ENCODE measurements at regions not wholly inside any gene's neighbourhood (a gene's known extent, or its start where the extent isn't known, plus 50 kb on each side); places are given as distances from the start of the nearest gene placed in this dataset.
A peak's percentile ranks its signal among the peaks of the same experiment; 100 is the strongest.
"Not testable (repeated sequence)": the region's sequence is repeated elsewhere in the genome, so short reads cannot be mapped to it uniquely, and the experiment has no call there.

DNA sequence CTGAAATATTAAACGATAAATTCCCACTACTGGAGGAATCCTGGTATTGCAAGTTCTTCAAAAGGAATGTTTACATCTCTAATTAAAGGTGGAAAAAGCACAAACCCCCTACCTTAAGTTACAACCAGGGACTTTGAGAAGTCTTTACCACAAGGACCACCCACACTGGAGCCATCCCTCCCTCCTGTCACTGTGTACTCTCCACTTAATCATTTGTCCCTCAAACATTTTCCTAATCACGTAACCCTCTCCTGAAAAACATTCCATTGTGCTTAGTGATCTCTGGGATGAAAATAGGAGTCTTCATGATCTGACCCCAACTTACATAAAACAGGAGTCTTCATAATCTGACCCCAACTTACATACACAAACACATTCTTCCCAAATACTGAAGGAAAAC is 85.7 kb downstream of the SUCLG1 start:
- DNase-seq (ENCODE audit: low read depth in 4 of 4, low spot score in 3 of 4): no peak

DNA sequence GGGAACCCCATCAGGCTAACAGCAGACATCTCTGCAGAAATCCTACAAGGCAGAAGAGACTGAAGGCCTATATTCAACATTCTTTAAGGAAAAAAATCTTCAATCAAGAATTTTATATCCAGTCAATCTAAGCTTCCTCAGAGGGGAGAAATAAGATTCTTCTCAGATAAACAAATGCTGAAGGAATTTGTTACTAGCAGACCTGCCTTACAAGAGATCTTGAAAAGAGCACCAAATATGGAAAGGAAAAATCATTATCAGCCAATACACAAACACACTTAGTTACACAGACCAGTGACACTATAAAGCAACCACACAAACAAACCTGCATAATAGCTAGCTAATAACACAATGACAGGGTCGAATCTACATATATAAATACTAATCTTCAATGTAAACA is 96.5 kb downstream of the SUCLG1 start:
- DNase-seq (ENCODE audit: low read depth in 4 of 4, low spot score in 3 of 4): no peak

DNA sequence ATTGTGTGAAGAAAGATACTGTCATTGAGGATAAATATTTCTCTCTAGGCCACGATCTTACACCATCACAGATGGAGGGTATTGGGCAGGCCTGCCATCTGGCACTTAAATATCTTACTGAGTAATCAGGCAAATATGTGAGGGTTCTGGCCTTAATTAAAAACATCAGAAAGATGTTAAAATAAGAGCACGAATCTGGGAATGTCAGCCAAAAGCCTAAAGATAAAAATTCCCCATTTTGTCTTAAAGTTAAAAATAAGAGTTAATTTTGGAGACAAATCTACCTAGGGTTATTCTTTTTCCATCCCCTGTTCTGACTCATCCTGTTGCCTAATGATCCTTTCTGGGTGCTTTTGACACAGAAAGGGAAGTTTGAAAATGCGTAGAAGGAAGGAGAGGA is 121.0 kb downstream of the SUCLG1 start:
- no peak for DNase-seq (ENCODE audit: low read depth in 4 of 4, low spot score in 3 of 4)

DNA sequence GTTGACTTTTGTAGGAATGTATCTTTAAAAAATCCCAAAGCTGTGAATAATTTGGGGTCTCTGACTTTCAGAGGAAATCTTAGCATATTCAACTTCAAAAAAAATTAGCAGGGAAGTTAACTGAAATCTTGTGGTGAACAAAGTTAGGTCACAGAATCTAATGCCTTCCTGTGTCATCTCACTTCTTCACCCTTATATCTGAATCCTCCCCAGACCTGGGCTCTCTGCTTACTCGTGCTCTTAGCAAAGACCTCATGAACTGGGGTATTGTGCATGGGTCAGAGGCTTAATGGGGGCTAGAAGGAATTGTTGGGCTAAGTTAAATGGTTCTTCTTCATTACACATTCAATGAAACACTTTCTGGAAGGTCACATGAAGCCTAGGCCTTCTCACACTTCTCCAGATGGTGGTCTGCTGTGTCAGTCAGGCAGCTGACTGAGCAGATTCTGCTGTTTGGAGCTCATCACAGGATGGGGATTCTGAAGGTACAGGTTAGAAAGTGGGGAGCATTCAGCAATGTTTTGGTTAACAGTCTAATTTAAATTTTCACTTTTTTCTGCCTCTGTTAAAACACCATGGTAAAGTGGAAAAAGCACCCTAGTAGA is 131.3 kb downstream of the SUCLG1 start:
- DNase-seq (ENCODE audit: low read depth in 4 of 4, low spot score in 3 of 4): no peak

DNA sequence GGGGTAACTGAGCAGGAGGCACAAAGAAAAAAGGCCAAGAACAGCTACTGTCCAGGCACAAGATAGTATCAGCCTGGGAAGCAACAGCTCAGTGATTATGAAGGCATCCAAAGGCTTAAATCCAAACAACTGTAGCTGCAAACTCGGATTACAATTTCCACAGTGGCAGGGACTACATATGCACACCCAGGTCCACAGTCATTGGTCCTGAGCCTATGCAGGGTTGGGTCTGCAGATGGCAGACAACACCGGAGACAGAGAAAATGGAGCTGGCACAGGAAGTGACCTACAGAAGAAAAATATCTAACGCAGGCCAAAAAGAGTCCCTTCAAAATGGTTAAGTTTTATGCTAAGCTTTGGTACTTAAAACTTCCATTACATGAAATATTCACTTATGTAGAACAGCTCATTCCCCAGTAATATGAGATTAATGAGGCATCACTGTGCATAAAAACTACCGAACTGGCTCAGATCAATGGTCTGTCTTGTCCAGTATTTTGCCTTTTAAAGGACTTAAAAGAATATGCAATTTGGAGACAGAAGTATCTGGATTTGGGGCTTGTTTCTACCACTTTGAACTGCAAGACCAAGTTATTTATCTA is 132.1 kb downstream of the SUCLG1 start:
- no peak for DNase-seq (ENCODE audit: low read depth in 4 of 4, low spot score in 3 of 4)

DNA sequence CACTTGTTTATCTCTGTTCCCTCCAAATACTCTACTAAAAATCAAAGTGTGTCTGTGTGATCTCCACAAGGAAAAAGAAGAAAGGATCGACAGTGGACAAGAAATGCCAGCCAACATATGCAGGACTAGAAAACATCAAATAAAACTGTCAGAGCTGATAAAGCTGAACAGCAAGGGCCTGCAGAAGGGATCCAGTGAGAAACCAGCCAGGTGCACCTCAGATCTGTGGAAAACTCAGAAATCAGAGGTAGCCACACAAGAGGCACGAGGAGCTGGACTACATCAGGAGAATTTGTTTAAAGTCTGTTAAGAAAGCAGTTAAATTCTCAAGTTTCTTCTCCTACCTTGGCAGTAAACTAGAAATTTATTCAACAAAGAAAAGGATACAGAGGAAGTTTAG is 135.2 kb downstream of the SUCLG1 start:
- no peak for DNase-seq (ENCODE audit: low read depth in 4 of 4, low spot score in 3 of 4)

DNA sequence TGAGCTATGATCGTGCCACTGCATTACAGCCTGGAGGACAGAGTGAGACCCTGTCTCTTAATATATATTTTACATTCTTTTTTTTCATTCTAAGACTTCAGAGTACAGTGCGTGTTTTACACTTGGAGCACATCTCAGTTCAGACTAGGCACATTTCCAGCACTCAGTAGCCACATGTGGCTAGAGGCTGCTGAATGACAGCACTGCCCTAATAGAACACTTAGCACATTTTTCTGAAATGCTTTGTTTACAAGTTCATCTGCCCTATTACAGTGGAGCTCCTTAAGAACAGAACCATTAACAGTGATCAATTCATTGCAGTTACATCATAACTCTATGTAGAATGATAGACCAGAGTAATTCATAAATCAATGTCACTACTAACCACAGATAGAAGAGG is 138.1 kb downstream of the SUCLG1 start:
- no peak for DNase-seq (ENCODE audit: low read depth in 4 of 4, low spot score in 3 of 4)

DNA sequence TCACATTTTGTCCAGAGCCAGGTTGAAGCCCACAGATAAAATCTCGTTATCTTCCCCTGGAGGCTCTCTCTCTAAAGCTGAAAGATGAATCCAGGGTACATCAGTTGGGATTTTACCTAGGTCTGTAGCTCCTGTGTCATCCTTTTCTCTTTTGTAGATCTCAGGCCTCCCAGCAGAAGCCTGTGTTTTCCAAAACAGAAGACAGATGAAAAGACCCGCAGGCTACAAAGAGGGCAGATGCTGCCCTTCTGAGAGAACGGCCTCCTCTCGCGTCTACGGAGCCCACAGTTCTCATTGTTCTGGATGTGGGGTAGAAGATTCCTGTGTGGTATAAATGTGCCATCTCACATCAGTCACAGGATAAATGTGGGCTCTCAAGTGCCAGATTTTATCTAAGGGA is 139.5 kb downstream of the SUCLG1 start:
- no peak for DNase-seq (ENCODE audit: low read depth in 4 of 4, low spot score in 3 of 4)

DNA sequence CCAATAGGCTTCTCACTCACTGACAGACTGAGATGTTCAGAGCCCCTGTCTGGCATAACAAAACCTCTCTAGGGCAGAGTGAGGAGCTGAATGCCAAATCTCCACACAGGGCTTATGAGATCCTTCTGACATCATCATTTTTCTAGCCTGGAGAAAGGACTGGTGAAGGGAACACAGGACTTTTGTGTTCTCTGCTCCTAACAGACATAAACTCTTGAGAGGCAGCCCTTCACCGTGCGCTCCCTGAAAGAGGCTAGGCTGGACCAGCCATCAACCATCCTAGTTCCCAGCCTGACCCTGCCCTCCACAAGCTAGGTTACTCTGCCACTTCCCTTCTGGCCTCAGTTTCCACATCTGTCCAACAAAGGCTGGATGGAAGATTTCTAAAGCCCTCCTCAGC is 141.9 kb downstream of the SUCLG1 start:
- DNase-seq (ENCODE audit: low read depth in 4 of 4, low spot score in 3 of 4): no peak

DNA sequence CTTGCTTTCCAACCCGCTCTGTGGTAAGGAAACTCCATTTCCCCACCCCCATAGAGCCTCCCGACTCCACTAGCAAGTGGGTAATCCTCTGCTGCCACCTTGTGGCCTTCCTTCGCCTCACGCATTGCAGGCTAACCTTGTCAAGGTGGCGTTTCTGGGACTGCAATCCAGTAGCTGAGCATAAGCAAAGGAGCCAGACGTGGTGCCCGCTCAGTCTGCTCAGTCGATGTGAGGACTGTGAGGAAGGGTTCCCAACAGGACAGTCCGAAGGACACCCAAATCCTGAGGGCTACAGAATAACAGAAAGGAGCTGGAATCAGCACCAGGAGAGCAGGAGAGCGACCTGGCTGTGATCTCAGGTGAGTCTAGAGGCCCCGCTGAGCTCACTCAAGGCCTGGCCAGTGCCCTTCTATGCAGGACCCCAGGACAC is 144.2 kb downstream of the SUCLG1 start:
- peak; percentile 58 to 77 (median 69) for DNase-seq (ENCODE audit: low read depth in 4 of 4, low spot score in 3 of 4)

DNA sequence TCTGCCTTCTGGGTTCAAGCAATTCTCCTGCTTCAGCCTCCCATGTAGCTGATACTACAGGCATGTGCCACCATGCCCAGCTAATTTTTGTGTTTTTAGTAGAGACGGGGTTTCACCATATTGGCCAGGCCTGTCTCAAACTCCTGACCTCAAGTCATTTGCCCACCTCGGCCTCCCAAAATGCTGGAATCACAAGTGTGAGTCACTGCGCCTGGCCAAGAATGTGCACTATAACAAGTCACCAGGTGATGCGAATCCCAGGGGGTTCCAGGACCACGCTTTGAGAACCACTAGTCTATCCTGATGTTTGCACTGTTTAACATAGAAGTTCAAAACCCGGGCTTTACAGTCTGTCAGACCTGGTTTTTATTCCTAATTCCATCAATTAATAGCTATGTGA is 144.8 kb downstream of the SUCLG1 start:
- no peak for DNase-seq (ENCODE audit: low read depth in 4 of 4, low spot score in 3 of 4)

DNA sequence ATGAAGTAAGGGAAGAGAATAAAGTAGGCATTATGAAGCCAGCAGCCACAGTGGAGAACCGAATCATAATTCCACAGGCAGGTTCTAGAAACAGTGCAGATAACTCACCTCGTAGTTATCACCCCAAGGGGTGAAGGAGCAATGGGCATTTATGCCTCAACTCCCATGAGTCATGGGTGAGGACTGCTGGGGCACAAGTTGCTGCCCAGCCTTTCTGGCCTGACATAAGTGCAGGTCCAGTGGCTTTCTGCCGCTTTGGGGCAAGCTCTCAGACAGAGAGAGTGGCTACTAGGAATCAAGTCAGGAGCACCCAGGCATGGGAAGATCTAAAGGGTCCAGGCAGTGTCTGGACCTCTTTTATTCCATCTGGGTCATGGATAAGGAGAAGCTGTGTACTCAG is 149.8 kb downstream of the SUCLG1 start:
- no peak for DNase-seq (ENCODE audit: low read depth in 4 of 4, low spot score in 3 of 4)

DNA sequence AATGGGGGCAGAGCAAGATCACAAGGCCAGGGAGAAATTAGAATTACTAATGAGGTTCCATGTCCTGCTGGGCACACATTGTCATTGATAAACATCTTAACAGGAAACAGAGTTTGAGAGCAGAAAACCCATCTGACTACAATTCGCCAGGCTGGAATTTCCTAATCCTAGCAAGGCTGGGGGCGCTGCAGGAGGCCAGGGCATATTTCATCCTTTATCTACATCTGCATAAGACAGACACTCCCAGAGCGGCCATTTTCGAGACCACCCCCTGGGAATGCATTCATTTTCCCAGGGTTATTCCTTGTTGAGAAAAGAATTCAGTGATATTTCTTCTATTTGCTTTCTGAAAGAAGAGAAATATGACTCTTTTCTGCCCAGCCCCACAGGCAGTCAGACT is 152.7 kb downstream of the SUCLG1 start:
- no peak for DNase-seq (ENCODE audit: low read depth in 4 of 4, low spot score in 3 of 4)

DNA sequence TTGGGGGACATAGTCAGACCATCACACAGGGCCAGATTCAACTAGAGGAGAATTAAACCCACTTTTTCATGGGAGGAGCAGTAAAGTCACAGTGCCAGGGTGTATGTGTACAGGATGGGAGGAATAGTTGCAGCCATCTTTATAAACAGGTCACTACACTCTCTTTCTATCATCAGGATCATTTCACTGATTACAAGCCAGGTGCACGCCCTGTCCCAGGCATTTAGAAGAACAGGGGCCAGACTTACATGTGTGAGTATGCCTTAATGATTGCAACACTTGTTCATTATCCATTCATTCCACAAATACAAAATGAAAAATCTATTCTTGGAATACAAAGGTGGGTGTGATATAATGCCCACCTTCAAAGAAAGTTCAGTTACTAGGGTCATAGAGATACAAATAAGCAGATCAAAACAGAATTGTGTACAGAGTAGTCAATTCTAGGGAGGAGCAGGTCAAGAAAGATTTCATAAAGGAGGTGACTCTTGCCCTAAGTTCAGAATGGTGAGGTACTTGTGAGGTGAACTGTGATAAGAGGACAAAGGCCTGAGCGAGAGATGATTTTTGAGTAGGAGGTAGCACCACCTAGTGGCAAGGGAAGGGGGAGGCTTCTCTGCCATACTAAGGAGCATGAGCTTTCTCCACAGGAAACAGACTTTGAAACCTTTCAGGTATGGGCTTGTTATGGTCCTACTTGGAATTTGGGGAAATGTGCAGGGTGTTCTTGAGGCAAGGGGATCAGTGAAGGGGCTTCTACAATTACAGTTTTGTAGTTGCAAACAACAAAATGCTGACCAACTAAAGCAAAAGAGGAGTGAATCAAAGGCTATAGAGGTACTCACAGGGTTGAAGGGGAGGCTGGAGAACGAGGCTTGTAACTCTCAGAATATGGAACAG is 156.3 kb downstream of the SUCLG1 start:
- DNase-seq (ENCODE audit: low read depth in 4 of 4, low spot score in 3 of 4): peak; percentile 18 to 41 (median 30)

DNA sequence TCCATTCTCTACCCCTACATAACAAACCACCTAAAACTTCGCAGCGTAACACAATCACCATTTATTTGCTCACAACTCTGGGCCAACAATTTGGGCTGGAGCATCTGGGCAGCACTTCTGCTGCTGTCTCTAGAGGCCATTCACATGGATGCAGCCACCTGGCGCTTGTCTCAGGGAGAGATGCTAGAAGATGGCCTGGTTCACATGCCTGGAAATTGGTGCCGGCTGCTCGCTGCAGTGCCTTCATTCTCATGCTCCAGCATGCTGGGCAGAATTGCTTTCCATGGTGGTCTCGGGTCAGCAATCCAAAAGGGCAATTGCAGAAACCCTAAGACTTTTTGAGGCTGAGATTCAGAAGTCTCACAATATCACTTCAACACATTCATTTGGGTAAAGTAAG is 157.4 kb downstream of the SUCLG1 start:
- DNase-seq (ENCODE audit: low read depth in 4 of 4, low spot score in 3 of 4): no peak

DNA sequence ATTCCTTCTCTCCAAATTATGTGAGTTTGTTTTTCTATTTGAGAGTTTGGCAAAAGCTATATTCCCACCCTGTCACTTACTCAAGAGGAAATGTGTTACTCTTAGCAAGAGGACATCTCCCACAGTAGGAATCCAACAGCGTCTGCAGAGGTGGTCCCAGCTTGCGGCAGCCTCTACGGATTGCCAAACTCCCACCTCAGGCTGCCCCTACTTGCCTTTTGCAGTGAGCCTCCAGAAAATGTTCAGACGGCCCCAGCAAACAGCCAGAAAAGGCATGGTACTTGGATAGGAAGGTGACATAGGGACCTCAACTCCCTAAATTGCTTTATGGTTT is 158.4 kb downstream of the SUCLG1 start:
- DNase-seq (ENCODE audit: low read depth in 4 of 4, low spot score in 3 of 4): no peak

DNA sequence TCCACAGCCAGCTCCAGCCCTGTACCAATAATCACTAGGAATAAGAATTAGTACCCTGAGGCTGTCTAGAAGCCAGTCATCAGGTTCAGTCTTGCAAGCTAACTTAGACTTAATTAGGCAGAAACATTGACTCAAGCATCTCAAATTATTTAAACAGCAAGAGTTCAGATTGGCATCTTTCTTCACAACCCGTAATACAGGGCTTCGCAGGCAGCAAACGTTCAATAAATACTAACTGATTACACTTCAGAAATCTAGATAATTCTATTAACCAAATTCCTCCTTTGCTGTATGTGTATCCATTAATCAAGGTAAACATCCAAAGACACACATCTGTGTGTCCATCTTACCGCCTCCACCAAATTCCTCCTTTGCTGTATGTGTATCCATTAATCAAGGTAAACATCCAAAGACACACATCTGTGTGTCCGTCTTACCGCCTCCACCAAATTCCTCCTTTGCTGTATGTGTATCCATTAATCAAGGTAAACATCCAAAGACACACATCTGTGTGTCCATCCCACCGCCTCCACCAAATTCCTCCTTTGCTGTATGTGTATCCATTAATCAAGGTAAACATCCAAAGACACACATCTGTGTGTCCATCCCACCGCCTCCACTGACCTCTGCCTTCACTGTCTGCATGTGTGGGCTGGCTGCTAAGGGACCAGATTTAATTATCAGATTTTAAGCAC is 158.9 kb downstream of the SUCLG1 start:
- not testable (repeated sequence) for DNase-seq (ENCODE audit: low read depth in 4 of 4, low spot score in 3 of 4)

DNA sequence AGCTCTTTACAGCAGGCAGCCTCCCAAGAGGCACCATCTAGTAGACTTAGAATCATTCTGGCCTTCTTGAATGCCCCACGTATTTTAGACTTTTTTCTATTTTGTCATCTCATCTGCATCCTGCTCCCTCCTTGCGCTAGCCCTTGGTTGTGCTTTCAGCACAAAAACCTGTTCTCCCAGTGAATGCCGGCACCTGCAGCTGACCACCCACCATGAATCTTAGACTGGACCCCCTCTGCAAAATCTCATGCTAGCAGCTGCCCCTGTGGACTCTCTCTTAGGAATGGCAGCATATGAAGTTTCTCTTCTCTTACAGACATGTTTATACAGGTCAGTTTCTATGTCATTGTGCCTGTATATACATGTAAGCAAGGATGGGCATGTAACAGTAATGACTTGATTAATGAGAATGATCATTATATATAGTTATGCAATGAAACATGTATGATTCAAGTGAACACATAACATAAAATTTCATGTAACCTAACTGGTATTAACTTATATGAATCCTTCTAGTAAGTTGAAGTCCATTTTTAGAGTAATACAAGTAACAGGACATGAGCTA is 159.8 kb downstream of the SUCLG1 start:
- DNase-seq (ENCODE audit: low read depth in 4 of 4, low spot score in 3 of 4): no peak

DNA sequence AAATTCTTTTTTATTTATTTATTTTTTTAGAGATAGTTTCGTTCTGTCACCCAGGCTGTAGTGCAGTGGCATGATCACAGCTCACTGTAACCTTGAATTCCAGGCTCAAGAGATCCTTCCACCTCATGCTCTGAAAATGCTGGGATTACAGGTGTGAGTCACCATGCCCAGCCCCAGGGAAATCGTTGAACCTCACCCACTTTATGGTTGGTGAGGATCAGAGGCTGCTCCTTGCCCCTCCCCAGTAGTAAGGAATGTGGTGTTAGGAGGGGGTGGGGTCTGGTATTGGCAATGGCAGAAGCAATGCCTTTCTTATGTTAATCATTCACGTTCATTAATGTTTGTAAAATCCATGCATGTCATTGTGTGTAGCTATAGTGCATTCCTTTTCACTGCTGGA is 161.9 kb downstream of the SUCLG1 start:
- DNase-seq (ENCODE audit: low read depth in 4 of 4, low spot score in 3 of 4): no peak

DNA sequence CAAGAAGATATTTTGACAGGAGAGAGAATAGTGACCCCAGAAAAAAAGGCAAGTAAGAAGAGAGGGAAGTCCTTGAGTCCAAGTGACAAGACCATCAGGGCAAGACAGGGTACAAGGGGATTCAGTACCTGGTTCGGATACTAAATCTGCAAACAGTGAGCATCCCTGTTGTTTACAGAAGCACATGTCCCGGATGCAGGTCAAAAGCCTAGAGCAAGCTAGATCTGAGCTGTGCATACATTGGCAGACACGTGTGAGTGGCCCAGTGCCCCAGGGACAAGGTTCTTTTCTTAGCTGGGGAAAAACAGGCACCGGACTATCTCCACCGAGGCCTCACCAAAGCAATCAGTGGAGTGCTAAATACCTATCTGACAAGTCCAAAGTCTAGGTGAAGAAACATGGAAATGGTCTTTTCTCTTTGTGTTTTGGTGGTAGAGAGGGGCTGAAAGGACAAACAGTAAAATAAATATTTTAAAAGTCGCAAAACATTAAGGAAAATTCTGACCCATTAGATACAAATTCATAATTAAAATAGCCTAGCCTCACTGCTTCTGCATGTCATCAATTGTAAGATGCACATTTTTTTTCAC is 165.2 kb downstream of the SUCLG1 start:
- no peak for DNase-seq (ENCODE audit: low read depth in 4 of 4, low spot score in 3 of 4)

DNA sequence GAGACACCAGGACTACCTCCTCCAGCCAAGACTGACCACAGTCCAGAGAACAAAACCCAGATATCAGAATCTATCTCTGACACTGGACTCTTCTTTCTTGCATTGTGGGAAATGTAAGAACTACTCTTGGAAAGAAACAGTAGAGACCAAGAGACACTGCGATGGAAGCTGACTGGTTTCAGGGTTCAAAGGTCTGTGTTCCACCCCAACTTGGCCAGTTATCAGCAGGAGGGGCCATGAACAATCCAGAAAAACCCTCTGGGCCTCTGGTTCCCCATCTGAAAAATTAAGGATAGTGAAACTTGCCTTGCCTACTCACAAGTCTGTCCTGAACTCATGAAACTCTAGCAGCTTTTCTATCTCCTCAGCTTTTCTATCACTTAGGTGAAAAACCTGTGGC is 166.5 kb downstream of the SUCLG1 start:
- DNase-seq (ENCODE audit: low read depth in 4 of 4, low spot score in 3 of 4): no peak

Measured in left renal pelvis (tissue), 4 donors.